ENCODE measurements at regions not wholly inside any gene's neighbourhood (a gene's known extent, or its start where the extent isn't known, plus 50 kb on each side); places are given as distances from the start of the nearest gene placed in this dataset.

GRCh38 chr20:48196001-48196400, 410.7 kb upstream of the SULF2 start:
- Histone ChIP-seq H3K27me3 (ENCODE audit: control insufficient read depth in 3 of 3, insufficient read depth in 3 of 3, low read length in 3 of 3) (peaks cover 7 to 21% (median 9%) of the 10 kb centered on the region in 3 donors), H3K9ac (ENCODE audit: low read depth in 1 of 3, low read length in 3 of 3) (no peak overlapping the region), H3K36me3 (ENCODE audit: control insufficient read depth in 3 of 3, insufficient read depth in 3 of 3, low read length in 3 of 3) (no peaks in the 10 kb centered on the region), H3K27ac (ENCODE audit: low read depth, low read length) (no peak overlapping the region), H3K4me3 (ENCODE audit: low read length in 3 of 3) (no peak overlapping the region), H3K9me3 (ENCODE audit: control insufficient read depth in 3 of 3, low read length in 3 of 3) (no peaks in the 10 kb centered on the region), H3K4me1 (ENCODE audit: control insufficient read depth in 3 of 3, insufficient read depth in 3 of 3, low read length in 3 of 3) (no peaks in the 10 kb centered on the region)

DNA sequence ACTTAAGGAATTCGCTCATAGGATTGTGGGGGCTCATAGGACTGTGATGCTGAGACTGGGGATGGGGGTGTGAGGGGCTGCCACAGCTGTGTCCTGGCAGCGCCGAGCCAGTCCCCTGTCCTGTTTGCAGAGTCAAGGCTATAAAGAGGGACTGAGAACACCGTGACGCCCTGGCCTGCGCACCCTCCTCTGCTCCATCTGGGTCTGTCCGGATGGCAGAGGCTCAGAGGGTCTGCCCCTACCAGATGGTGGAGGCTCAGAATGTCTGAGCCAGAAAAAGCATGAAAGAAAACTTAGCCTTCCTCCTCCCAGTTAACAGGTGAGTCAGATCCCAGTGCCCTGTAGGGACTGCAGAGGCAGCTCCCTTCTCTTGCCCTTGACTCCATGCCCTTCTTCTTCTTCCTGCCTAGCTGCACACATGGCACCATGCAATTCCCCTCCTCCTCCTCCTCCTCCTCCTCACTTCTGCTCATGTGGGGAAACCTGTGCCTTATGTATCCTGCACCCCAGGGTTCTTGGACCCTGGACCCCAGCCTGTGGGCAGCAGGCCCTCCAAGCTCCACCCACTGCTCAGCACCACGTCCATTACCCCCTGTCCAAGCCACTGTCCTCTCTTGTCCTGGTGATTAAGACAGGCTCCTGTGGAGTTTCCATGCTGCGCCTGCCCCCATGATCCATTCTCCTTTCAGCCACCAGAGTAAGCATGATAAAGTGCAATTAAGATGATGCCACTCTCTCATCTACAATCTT, 410.0 kb upstream of the SULF2 start:
- no peak overlapping the region for H3K9ac ChIP-seq (ENCODE audit: low read depth in 1 of 3, low read length in 3 of 3)
- no peaks in the 10 kb centered on the region for H3K36me3 ChIP-seq (ENCODE audit: control insufficient read depth in 3 of 3, insufficient read depth in 3 of 3, low read length in 3 of 3)
- no peaks in the 10 kb centered on the region for H3K9me3 ChIP-seq (ENCODE audit: control insufficient read depth in 3 of 3, low read length in 3 of 3)
- peaks cover 7 to 21% (median 8%) of the 10 kb centered on the region in 3 donors for H3K27me3 ChIP-seq (ENCODE audit: control insufficient read depth in 3 of 3, insufficient read depth in 3 of 3, low read length in 3 of 3)
- H3K4me1 ChIP-seq (ENCODE audit: control insufficient read depth in 3 of 3, insufficient read depth in 3 of 3, low read length in 3 of 3) = no peaks in the 10 kb centered on the region
- H3K27ac ChIP-seq (ENCODE audit: low read depth, low read length) = no peak overlapping the region
- H3K4me3 ChIP-seq (ENCODE audit: low read length in 3 of 3) = no peak overlapping the region

DNA sequence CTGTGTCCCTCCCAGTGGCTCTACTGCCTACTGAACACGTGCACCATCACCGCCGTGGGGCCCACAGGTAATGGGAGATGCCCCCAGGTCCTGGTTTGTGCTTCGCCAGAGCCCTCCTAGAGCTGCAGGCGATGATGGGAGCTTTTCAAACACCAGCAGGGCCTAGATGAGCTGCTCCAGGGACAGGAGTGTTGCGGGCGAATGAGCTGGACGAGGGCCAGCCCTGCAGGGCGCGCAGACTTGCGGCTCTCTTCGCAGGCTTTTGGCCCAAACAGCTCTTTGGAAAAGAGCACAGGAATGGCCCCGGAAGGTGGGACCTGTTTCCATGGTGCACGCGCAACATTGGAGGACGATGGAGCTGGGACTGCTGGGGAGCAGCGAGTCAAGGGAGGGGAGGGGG, 409.3 kb upstream of the SULF2 start:
- no peaks in the 10 kb centered on the region for H3K9me3 ChIP-seq (ENCODE audit: control insufficient read depth in 3 of 3, low read length in 3 of 3)
- no peak overlapping the region for H3K27ac ChIP-seq (ENCODE audit: low read depth, low read length)
- no peak overlapping the region for H3K9ac ChIP-seq (ENCODE audit: low read depth in 1 of 3, low read length in 3 of 3)
- H3K4me1 ChIP-seq (ENCODE audit: control insufficient read depth in 3 of 3, insufficient read depth in 3 of 3, low read length in 3 of 3) = no peaks in the 10 kb centered on the region
- H3K4me3 ChIP-seq (ENCODE audit: low read length in 3 of 3) = no peak overlapping the region
- no peaks in the 10 kb centered on the region for H3K36me3 ChIP-seq (ENCODE audit: control insufficient read depth in 3 of 3, insufficient read depth in 3 of 3, low read length in 3 of 3)
- H3K27me3 ChIP-seq (ENCODE audit: control insufficient read depth in 3 of 3, insufficient read depth in 3 of 3, low read length in 3 of 3) = peaks cover 7 to 21% (median 8%) of the 10 kb centered on the region in 3 donors

GRCh38 chr20:48193627-48194425, 408.5 kb upstream of the SULF2 start:
- H3K9me3 ChIP-seq (ENCODE audit: control insufficient read depth in 3 of 3, low read length in 3 of 3) = no peaks in the 10 kb centered on the region
- H3K27ac ChIP-seq (ENCODE audit: low read depth, low read length) = no peak overlapping the region
- H3K9ac ChIP-seq (ENCODE audit: low read depth in 1 of 3, low read length in 3 of 3) = no peak overlapping the region
- no peaks in the 10 kb centered on the region for H3K36me3 ChIP-seq (ENCODE audit: control insufficient read depth in 3 of 3, insufficient read depth in 3 of 3, low read length in 3 of 3)
- peaks cover 7 to 20% (median 8%) of the 10 kb centered on the region in 3 donors for H3K27me3 ChIP-seq (ENCODE audit: control insufficient read depth in 3 of 3, insufficient read depth in 3 of 3, low read length in 3 of 3)
- H3K4me3 ChIP-seq (ENCODE audit: low read length in 3 of 3) = no peak overlapping the region
- no peaks in the 10 kb centered on the region for H3K4me1 ChIP-seq (ENCODE audit: control insufficient read depth in 3 of 3, insufficient read depth in 3 of 3, low read length in 3 of 3)

DNA sequence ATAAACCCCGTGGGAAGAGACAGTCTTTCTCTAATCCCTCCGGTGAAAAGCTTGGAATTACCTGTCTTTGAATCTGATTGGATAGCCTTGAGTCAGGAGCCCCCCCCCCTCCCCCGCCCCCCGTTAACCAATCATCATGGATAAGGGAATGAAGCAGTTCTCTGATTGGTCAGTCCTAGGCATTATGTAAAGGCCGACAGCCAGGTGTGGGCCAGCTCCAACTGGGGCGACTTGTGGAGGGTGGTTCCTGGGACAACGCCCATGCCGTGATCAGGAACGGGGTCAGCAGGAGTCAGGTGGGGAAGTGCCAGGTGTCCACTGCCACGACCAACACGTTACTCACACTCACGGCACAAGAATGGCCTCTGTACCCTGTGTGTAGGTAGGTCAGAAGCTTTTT, 406.8 kb upstream of the SULF2 start:
- H3K27ac ChIP-seq (ENCODE audit: low read depth, low read length) = no peak overlapping the region
- H3K27me3 ChIP-seq (ENCODE audit: control insufficient read depth in 3 of 3, insufficient read depth in 3 of 3, low read length in 3 of 3) = peaks cover 7 to 17% (median 8%) of the 10 kb centered on the region in 3 donors
- no peaks in the 10 kb centered on the region for H3K9me3 ChIP-seq (ENCODE audit: control insufficient read depth in 3 of 3, low read length in 3 of 3)
- no peaks in the 10 kb centered on the region for H3K4me1 ChIP-seq (ENCODE audit: control insufficient read depth in 3 of 3, insufficient read depth in 3 of 3, low read length in 3 of 3)
- H3K36me3 ChIP-seq (ENCODE audit: control insufficient read depth in 3 of 3, insufficient read depth in 3 of 3, low read length in 3 of 3) = no peaks in the 10 kb centered on the region
- H3K4me3 ChIP-seq (ENCODE audit: low read length in 3 of 3) = no peak overlapping the region
- no peak overlapping the region for H3K9ac ChIP-seq (ENCODE audit: low read depth in 1 of 3, low read length in 3 of 3)

- H3K27me3 ChIP-seq (ENCODE audit: control insufficient read depth in 3 of 3, insufficient read depth in 3 of 3, low read length in 3 of 3) = peaks cover 7 to 17% (median 8%) of the 10 kb centered on the region in 3 donors
- no peaks in the 10 kb centered on the region for H3K36me3 ChIP-seq (ENCODE audit: control insufficient read depth in 3 of 3, insufficient read depth in 3 of 3, low read length in 3 of 3)
- H3K9me3 ChIP-seq (ENCODE audit: control insufficient read depth in 3 of 3, low read length in 3 of 3) = no peaks in the 10 kb centered on the region
- H3K4me3 ChIP-seq (ENCODE audit: low read length in 3 of 3) = no peak overlapping the region
- H3K9ac ChIP-seq (ENCODE audit: low read depth in 1 of 3, low read length in 3 of 3) = no peak overlapping the region
- no peak overlapping the region for H3K27ac ChIP-seq (ENCODE audit: low read depth, low read length)
- H3K4me1 ChIP-seq (ENCODE audit: control insufficient read depth in 3 of 3, insufficient read depth in 3 of 3, low read length in 3 of 3) = no peaks in the 10 kb centered on the region
These were observed 405.9 kb upstream of the SULF2 start for GRCh38 chr20:48191200-48191599.

DNA sequence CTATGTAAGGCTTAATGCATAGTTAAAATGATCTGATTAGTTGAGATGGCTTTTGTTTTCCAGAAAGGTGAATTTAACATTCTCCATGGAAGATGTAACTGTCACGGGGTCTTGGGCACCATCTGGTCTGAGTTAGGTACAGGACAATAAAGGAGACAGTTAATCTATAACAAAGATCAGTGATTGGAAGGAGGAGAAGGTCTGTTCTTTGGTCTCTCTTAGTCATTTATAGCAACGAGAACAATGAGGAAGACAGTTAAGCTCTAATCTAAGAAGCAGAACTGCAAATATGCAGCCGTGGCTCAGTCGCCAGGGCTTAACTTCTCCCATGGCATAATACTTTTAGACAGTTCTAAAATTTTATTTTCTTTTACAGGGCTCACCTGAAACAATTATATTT, 405.5 kb upstream of the SULF2 start:
- Histone ChIP-seq H3K4me1 (ENCODE audit: control insufficient read depth in 3 of 3, insufficient read depth in 3 of 3, low read length in 3 of 3) (no peaks in the 10 kb centered on the region), H3K9ac (ENCODE audit: low read depth in 1 of 3, low read length in 3 of 3) (no peak overlapping the region), H3K4me3 (ENCODE audit: low read length in 3 of 3) (no peak overlapping the region), H3K27me3 (ENCODE audit: control insufficient read depth in 3 of 3, insufficient read depth in 3 of 3, low read length in 3 of 3) (peaks cover 5 to 14% (median 8%) of the 10 kb centered on the region in 3 donors), H3K9me3 (ENCODE audit: control insufficient read depth in 3 of 3, low read length in 3 of 3) (no peaks in the 10 kb centered on the region), H3K36me3 (ENCODE audit: control insufficient read depth in 3 of 3, insufficient read depth in 3 of 3, low read length in 3 of 3) (no peaks in the 10 kb centered on the region), H3K27ac (ENCODE audit: low read depth, low read length) (no peak overlapping the region)

GRCh38 chr20:48189181-48189580, 403.9 kb upstream of the SULF2 start:
- no peak overlapping the region for H3K27ac ChIP-seq (ENCODE audit: low read depth, low read length)

DNA sequence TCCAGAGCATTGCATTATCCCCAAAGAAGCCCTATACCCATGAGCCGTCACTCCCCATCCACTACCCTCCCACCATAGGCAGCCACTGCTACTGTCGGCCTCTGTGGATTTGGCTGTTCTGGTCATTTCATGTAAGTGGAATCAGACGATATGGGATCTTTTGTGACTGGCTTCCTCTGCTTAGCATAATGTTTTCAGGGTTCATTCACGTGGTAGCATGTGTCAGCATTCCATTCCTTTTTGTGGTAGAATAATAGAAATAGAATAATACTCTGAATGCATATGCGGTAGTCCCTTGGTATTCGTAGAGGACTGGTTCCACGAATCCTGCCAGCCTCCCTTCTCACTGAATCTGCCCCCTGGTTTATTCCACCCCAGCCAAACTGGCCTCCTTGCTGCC, 402.6 kb upstream of the SULF2 start:
- no peaks in the 10 kb centered on the region for H3K9me3 ChIP-seq (ENCODE audit: control insufficient read depth in 3 of 3, low read length in 3 of 3)
- H3K4me1 ChIP-seq (ENCODE audit: control insufficient read depth in 3 of 3, insufficient read depth in 3 of 3, low read length in 3 of 3) = no peaks in the 10 kb centered on the region
- peaks cover 0 to 5% (median 0%) of the 10 kb centered on the region in 3 donors for H3K27me3 ChIP-seq (ENCODE audit: control insufficient read depth in 3 of 3, insufficient read depth in 3 of 3, low read length in 3 of 3)
- H3K9ac ChIP-seq (ENCODE audit: low read depth in 1 of 3, low read length in 3 of 3) = no peak overlapping the region
- H3K27ac ChIP-seq (ENCODE audit: low read depth, low read length) = no peak overlapping the region
- H3K4me3 ChIP-seq (ENCODE audit: low read length in 3 of 3) = no peak overlapping the region
- no peaks in the 10 kb centered on the region for H3K36me3 ChIP-seq (ENCODE audit: control insufficient read depth in 3 of 3, insufficient read depth in 3 of 3, low read length in 3 of 3)

More at GRCh38 chr20:48189181-48189580, 403.9 kb upstream of the SULF2 start:
- Histone ChIP-seq H3K4me1 (ENCODE audit: control insufficient read depth in 3 of 3, insufficient read depth in 3 of 3, low read length in 3 of 3) (no peaks in the 10 kb centered on the region), H3K9ac (ENCODE audit: low read depth in 1 of 3, low read length in 3 of 3) (no peak overlapping the region), H3K36me3 (ENCODE audit: control insufficient read depth in 3 of 3, insufficient read depth in 3 of 3, low read length in 3 of 3) (no peaks in the 10 kb centered on the region), H3K27me3 (ENCODE audit: control insufficient read depth in 3 of 3, insufficient read depth in 3 of 3, low read length in 3 of 3) (peaks cover 0 to 7% (median 0%) of the 10 kb centered on the region in 3 donors), H3K4me3 (ENCODE audit: low read length in 3 of 3) (no peak overlapping the region), H3K9me3 (ENCODE audit: control insufficient read depth in 3 of 3, low read length in 3 of 3) (no peaks in the 10 kb centered on the region)

DNA sequence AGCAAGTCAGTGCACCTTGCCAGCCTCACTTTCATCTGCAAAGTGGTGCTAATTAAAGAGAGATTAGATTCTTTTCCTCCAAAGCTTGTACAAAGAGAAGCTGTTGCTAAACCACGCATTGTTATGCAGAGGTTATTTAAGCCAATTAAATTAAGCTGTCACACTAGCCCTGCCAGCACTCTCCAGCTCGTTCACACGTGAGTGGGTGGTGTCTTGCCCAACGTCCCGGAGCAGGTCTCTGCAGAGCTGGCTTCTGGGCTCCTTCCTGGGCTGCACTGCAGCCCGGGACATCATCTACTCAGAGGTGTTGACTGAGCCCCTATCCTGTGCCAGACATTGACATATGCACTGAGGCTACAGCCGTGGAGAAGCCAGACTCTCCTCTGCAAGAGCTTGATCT, 401.6 kb upstream of the SULF2 start:
- H3K4me3 ChIP-seq (ENCODE audit: low read length in 3 of 3) = no peak overlapping the region
- H3K9ac ChIP-seq (ENCODE audit: low read depth in 1 of 3, low read length in 3 of 3) = no peak overlapping the region
- no peak overlapping the region for H3K27ac ChIP-seq (ENCODE audit: low read depth, low read length)
- H3K4me1 ChIP-seq (ENCODE audit: control insufficient read depth in 3 of 3, insufficient read depth in 3 of 3, low read length in 3 of 3) = no peaks in the 10 kb centered on the region
- H3K36me3 ChIP-seq (ENCODE audit: control insufficient read depth in 3 of 3, insufficient read depth in 3 of 3, low read length in 3 of 3) = no peaks in the 10 kb centered on the region
- no peaks in the 10 kb centered on the region for H3K27me3 ChIP-seq (ENCODE audit: control insufficient read depth in 3 of 3, insufficient read depth in 3 of 3, low read length in 3 of 3)
- no peaks in the 10 kb centered on the region for H3K9me3 ChIP-seq (ENCODE audit: control insufficient read depth in 3 of 3, low read length in 3 of 3)
